ENCODE measurements at regions not wholly inside any gene's neighbourhood (a gene's known extent, or its start where the extent isn't known, plus 50 kb on each side); places are given as distances from the start of the nearest gene placed in this dataset.
A peak's percentile ranks its signal among the peaks of the same experiment; 100 is the strongest.

DNA sequence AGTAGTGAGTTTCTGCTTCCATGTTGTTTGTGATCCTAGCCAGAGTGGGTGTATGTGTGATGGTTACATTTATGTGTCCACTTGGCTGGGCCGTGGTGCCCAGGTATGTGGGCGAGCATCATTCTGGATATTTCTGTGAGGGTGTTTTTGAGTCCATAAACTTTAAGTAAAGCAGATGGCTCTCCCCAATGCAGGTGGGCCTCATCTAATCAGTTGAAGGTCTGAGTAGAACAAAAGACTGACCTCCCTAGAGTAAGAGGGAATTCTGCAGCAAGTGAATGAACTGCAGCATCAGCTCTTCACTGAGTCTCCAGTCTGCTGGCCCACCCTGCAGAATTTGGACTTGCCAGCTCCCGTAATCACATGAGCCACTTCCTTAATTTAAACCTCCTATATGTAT is 571.9 kb downstream of the ACTR3B start:
- no peak for DNase-seq (ENCODE audit: low read depth in 4 of 4, low spot score in 3 of 4)

DNA sequence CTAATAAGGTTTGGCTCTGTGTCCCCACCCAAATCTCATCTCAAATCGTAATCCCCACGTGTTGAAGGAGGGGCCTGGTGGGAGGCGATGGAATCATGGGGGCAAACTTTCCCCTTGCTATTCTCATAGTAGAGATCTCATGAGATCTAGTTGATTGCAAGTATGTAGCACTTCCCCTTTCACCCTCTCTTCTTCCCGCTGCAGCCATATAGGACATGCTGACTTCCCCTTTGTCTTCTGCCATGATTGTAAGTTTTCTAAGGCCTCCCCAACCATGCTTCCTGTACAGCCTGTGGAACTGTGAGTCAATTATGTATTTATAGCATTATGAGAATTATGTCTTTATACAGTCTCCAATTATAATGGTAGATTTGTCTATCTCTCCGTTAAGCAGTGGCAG is 594.5 kb downstream of the ACTR3B start:
- no peak for DNase-seq (ENCODE audit: low read depth in 4 of 4, low spot score in 3 of 4)

DNA sequence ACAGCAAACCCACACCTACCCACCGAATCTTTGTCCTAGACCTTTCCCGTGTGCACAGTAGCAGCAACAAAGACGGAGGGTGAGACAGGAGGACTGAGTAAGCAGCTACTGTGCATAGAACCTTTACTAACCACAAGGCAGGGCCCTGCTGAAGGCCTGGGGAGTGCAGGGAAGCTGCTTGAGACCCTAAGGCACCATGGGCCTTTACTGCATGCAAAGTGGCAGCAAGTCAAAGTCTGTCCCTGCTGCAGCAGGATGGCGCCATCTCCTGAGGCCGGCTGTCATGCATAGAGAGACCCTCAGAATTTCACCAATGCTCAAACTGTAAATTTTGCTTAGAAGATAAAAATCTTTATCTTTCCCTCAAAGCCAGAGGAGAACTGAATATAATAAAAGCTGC is 610.5 kb downstream of the ACTR3B start:
- no peak for DNase-seq (ENCODE audit: low read depth in 4 of 4, low spot score in 3 of 4)

DNA sequence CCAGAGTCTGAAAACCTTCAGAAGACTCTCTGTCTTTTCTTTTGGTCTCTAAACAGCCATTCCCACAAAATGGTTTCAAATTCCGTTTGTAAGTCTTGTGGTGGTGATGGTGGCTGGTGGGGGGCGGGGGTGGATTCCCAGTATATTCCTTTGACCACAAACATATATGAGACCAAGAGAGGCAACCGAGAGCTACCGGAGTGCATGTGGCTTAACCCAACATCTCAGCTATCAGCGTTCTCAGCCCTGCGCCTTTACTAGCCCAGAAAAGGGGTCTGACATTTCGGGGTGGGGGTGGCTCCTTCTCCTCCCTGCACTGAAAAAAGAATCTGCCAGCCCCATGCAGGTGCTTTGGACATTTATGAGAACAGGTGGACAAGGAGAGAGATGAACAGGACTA is 621.1 kb downstream of the ACTR3B start:
- no peak for DNase-seq (ENCODE audit: low read depth in 4 of 4, low spot score in 3 of 4)

DNA sequence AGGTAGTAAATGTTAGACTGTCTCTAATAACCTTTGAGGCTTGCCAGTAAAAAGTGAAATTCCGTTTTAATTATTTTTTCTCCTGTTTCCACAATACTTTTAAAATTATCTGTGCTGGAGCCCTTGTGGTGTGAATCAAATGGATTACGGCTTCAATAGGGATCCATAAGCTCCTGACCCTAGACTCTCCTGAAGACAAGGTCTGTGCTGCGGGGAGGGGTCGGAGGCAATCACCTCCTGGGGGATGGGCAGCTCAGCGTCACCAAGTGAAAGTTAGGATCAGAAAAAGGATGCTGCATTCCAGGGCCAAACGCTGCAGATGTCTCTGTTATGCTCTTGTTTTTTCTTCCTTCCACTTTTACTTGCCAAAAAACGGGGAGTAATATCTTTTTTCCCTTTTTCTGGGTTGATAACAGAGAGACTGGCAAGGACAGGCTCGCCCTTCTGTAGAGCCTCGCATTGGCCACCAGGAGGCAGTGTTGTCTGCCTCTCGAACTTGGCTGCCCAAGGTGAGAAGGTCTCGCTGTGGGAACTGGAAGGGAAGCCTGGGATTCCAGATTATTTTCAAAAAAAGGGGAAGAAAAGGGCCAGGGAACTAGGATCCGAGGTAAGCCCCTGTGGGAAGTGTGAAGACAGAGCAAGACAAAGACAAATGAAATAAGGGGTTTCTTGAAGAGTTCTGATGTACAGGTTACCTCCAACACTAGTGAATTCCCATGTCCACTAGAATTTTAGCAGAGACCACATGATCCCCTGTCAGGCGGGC is 621.9 kb downstream of the ACTR3B start:
- peak; percentile 52 to 65 (median 58) for DNase-seq (ENCODE audit: low read depth in 4 of 4, low spot score in 3 of 4)

DNA sequence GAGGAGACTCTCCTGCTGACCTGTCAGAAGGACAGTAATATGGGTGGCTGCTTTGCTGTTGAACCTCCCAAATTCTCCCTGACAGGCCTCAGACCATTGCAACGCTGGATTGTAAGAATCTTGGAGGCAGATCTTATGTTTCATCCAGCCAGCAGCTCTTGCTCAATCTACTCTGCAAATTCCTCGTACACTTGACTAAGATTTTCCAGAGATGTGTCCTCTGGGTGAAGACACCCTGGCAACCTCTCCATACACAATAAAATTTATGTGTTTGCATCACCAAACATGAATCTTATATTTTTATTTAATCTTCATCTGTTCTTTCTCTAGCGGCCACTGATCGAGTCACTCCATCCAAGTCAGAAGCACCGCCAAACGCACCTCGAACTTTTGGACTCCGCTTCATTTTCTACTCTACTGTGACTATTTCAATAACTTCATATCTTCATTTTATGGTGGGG is 623.1 kb downstream of the ACTR3B start:
- no peak for DNase-seq (ENCODE audit: low read depth in 4 of 4, low spot score in 3 of 4)

DNA sequence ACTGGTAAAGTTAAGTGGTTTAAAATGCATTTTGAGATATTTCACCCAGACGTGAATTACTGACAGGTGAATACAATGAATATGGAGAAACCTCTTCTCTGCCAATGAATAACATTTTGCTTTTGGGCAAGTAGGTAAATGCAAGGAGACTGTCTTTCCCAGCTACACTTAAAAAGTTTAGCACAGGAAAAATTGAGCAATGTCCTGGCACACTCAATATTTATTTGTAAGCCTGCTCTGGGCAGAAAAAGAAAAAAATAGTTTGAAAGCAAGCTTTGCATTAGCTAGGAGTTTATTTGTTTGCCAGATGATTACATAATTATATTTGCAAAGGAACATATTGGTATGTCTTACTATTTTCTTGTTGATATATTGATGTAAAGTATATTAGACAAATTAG is 624.2 kb downstream of the ACTR3B start:
- no peak for DNase-seq (ENCODE audit: low read depth in 4 of 4, low spot score in 3 of 4)

DNA sequence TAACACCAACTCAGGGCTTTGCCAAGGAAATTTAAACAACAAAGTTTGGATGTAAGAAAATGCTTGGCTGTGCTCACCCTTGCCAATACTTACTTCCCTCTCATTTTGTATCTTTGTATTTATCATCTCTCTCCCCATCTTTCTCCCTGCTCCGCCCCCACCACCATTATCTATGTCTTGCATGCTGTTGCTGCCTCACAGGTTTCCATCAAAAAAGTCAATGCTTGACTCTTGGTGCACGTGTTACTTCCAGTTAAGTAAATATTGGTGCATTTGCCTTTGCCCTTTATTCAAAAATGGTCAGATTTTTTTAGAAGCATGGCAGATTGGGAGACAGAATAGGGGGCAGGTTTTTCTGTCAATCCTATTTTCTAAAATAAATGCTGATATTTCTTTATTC is 626.0 kb downstream of the ACTR3B start:
- DNase-seq (ENCODE audit: low read depth in 4 of 4, low spot score in 3 of 4) = no peak

DNA sequence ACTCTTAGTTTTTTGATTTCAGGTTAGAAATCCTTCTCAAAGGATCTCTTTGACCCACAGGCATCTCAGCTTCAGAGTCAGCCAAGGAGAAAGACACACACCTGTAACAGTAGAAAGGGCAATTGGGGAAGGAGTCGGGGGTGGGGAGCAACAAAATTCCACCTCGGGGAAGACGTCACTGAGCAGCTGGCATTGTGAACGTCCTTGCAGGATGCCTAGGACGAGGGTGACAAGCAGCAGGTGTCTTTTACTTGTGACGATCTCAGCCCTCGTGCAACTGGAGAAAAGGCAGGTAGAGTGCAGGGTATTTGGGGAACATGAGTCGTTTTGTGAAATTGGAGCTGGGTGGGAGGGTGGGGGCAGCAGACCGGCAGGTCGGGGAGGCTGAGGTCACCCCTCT is 627.0 kb downstream of the ACTR3B start:
- peak in 1 of 4 donors; percentile 13 for DNase-seq (ENCODE audit: low read depth in 4 of 4, low spot score in 3 of 4)

DNA sequence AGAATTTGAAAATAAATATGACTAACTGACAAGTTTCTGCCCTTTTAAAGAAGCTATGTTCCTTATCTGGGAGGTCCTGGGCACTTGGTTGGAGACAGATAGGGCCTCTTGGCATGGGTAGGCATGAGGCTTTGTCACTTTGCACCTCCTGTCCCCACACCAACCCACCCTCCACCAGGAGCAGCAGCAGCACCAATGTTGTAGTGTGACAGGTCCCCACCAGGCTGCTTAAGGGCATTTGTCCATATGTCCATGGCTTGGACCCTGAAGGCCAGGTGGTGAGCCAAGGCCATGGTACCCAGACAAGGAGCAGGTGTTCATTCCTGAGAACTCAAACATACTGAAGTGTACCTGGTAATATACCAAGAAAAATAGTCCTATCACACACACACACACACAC is 629.1 kb downstream of the ACTR3B start:
- DNase-seq (ENCODE audit: low read depth in 4 of 4, low spot score in 3 of 4) = no peak

DNA sequence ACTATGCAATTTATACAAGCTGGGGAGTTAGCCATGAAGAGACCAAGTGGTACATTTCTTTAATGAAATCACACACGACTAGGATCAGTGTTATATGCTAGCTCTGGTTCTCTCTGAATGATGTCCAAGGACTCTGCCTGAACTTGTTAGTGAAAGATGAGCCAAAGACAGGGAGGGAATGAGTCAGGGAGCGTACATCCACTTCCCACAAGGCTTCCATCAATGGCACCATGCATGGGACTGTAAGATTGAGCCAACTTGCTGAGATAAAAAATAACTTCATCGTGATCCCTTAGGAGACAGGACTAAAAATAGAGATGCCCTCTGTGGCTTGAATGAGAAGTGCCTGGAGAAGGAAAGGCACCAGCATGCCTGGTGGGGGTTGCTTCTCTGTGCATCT is 629.7 kb downstream of the ACTR3B start:
- no peak for DNase-seq (ENCODE audit: low read depth in 4 of 4, low spot score in 3 of 4)

DNA sequence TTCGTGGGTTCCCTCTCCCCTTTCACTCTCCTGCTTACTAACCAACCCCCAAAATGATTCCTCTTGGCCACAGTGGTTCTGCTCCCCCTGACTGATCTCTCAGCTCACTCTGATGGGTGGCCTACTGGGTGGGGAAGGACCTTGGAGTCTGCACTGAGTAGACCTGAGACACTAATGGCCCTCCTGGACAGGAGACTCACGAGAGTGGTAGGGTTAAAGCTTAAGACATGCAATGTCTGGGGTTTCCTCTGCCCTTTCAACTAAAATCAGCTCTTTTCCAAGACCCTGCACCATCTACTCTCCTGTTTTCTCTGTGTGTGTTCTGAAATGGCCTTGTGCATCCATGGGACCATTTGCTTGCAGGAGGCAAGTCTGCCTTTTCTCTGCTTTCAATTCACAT is 631.4 kb downstream of the ACTR3B start:
- DNase-seq (ENCODE audit: low read depth in 4 of 4, low spot score in 3 of 4) = no peak

DNA sequence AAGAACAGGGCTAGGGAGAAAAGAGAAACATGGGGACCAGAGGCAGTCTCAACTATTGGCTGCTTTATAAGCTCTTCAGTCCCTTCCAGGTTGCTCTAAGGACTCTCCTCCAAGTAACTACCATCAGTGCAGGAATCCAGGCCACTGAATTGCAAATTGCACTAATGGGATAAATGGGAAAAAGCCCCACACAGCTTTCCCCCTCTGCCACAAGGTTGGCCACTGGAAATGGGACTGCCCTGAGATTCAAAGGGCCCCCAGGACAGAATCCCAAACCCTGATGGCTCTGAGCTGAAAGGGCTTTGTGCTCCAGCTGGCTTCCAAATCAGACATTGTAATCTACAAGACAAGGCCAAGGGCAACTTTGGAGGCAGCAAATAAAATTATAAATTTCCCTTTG is 633.2 kb downstream of the ACTR3B start:
- no peak for DNase-seq (ENCODE audit: low read depth in 4 of 4, low spot score in 3 of 4)

DNA sequence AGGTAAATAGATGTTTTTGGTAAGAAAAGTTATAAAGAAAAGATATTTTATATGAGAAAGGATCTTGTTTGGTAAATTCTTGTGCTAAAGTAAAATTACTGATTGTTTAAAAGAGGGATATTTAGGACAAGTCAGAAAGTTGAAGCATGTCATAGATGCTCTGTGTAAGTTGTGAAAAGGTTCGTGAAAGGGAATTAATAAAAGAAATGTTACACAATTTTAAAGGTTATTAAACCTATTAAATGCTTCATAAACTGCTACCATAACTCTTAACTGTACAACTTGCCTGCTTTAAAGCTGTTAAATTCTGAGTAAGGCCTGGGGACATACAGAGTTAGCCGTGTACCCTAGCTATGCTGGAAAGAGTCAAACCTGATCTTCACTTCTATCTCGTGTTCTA is 634.1 kb downstream of the ACTR3B start:
- DNase-seq (ENCODE audit: low read depth in 4 of 4, low spot score in 3 of 4) = no peak

DNA sequence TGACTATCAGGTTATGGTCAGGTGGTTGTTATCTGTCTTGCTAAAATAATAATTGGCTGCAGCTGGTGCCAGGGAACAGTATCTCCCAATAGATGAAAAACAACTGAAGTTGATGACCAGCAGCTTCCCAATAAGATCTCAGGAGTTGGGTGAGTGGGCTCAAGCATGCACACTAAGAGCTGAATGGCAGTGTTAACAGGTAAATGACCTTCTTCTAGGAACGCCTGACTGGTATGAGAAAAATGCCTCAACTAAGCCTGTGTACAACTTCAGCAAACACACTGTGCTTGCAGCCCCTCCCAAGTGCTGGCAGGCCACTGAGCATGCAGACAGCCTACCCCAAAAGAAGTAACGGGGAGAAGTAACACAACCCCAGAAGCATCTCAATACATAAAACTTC is 636.9 kb downstream of the ACTR3B start:
- no peak for DNase-seq (ENCODE audit: low read depth in 4 of 4, low spot score in 3 of 4)

DNA sequence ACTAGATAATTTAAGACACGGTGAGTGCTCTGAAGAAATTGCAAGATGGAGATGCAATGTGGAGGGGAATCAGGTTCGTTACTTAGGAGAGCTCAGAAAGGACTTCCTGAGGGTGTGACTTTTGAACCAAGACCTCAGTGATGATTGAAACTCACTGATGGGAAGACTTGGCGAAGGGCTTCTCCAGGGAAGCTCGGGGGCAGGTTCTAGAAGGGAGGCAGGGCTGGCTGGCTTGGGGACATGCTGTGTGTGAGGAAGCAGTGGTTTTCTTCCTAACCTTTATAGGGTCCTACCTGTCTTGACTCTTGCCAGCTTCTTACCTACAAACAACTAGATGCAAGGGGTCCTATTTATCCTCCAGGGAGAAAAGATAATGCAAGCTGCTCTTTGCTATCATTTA is 637.9 kb downstream of the ACTR3B start:
- DNase-seq (ENCODE audit: low read depth in 4 of 4, low spot score in 3 of 4) = no peak

DNA sequence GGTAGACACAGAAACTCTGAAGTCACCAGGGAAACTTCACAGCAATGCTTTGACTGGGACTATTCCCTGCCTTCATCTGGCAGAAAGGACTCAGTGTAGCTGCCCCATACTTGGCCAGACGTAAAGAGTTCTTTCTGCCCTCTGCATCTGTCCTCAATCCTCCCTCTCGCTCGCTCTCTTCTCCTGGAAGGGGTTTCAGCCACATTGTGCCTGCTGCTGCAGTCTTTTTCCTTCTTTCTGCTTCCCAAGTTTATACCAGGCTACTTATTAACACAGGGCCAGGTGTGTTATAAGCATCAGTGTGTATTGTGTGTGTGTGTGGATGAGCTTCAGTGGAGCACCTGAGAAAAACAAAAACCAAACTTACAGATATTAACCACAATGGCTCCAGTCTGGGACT is 638.4 kb downstream of the ACTR3B start:
- DNase-seq (ENCODE audit: low read depth in 4 of 4, low spot score in 3 of 4) = no peak

DNA sequence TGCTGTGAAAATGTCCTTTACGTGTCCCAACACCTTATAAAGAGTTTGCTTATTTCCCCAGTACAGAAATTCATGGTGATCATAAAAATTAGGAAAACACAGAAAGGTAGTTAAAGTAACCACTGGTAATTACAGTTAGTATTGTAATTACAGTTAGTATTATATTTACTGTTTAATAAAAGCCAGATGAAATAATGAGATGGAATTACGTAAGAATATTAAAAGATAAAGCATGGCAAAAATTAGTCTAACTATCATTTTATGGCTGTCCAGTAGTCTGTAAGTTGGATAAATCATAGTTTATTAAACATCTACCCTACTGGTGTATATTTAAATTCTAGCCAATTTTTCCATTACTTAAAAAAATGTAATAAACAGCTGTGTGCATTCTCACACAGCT is 638.8 kb downstream of the ACTR3B start:
- DNase-seq (ENCODE audit: low read depth in 4 of 4, low spot score in 3 of 4) = no peak

DNA sequence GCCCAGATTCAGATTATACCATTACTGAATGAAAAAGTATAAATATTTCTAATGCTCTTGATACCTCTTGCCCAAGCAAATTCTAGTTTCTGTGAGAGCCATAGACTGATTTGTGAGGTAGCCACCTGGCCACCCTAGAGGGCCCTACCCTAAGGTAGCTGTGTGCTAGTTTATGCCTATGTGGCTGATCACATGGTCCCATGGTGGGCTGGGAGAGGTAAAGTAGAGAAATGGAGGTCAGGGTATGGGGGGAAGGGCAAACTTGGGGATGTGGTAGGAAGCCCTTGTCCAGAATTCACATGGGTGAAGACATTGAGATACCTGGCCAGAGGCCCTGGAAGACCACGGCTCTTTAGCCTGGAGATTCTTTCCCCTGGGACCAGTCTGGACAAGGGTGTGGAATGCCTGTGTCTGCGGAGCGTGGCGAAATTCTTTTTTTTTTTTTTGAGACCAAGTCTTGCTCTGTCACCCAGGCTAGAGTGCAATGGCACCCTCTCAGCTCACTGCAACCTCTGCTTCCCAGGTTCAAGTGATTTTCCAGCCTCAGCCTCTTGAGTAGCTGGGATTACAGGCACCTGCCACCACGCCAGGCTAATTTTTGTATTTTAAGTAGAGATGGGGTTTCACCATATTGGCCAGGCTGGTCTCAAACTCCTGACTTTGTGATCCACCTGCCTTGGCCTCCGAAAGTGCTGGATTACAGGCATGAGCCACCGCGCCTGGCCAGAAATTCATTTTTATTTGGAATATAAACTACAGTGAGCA is 639.4 kb downstream of the ACTR3B start:
- no peak for DNase-seq (ENCODE audit: low read depth in 4 of 4, low spot score in 3 of 4)

DNA sequence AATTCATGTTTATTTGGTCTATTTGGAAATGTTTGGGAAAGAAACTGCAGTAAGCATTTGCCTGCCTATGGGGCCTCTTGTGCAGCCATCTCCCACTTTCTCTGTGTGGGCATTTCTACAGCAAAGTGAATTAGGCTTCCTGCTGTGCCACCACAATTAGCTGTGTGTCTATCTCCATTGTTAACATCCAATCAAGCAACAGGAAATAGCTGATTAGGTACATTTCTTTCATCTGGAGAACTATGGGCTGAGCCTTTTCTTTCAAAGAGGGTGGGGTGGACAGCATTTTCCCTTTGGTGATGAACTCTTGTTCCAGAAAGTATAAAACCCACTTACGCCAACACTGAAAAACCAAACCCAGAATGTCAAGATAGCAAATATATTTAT is 640.0 kb downstream of the ACTR3B start:
- no peak for DNase-seq (ENCODE audit: low read depth in 4 of 4, low spot score in 3 of 4)

DNA sequence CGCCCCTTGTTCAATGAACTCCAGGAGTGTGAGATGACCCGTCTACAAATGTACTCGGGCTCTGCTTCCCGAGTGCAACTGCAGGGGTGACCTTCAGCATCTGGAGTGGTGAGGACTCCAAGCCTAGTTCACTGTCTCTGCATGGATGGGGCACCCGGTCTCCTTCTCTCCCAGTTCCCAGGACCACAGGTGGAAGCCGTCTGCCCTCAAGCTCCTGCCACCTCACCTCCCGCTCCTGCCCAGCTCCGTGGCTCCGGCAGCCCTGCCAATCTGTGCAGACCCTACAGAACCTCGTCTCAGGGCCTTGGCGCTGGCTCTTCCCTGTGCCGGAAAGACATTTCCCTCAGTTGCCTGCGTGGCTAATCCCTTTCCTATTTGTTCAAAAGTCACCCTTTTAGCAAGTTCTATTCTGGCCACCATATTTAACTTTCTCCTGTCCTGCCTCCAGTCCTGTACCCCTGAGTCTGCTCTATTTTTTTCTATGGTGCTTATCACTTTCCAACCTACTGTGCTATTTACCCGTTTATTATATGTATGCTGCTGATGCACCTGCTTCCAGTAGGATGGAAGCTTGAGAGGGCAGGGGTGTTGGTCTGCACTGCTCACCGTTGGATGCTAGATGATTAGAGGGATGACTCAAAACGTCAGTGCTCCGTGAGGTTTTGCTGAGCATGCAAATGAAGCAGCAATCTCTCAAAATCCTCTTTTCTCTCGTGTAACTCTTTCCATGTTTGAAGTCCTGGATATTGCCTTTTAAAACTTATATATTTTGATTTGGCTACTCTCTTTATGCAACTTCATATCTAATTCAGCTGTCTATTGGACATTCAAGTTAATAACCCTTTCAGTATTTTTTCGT is 641.4 kb downstream of the ACTR3B start:
- no peak for DNase-seq (ENCODE audit: low read depth in 4 of 4, low spot score in 3 of 4)

All from right renal pelvis (tissue), 4 donors.